ENCODE measurements at regions not wholly inside any gene's neighbourhood (a gene's known extent, or its start where the extent isn't known, plus 50 kb on each side); places are given as distances from the start of the nearest gene placed in this dataset.
"Not testable (repeated sequence)": the region's sequence is repeated elsewhere in the genome, so short reads cannot be mapped to it uniquely, and the experiment has no call there.

GRCh38 chr16:5207862-5208498 lies 110.4 kb upstream of the EEF2KMT start:
- TF ChIP-seq CTCF, POLR2A (IDR thresholded peaks at IDR 0.05): not testable (repeated sequence)
